HL-60 (cell line): ENCODE measurements at regions not wholly inside any gene's neighbourhood (a gene's known extent, or its start where the extent isn't known, plus 50 kb on each side); places are given as distances from the start of the nearest gene placed in this dataset.

ENCODE experiments used
- DNase-seq, 2 experiments: peaks; one replicate each; pipeline ENCODE4 v3.0.0-alpha.2; 2010 to 2020; ENCODE audit warnings: low read depth in 1 of 2, low spot score in 1 of 2
- H3K27ac ChIP-seq: fragments of 250-450 bp; sonication (Bioruptor Pico); replicated peaks from 2 replicates; pipeline ENCODE4 v1.5.1; 2020; ENCODE audit warnings: mild to moderate bottlenecking, moderate library complexity
- H3K27me3 ChIP-seq: fragments of 250-450 bp; sonication (Bioruptor Pico); 2 replicates; pipeline ENCODE4 v1.5.1; 2021; ENCODE audit warnings: mild to moderate bottlenecking, moderate library complexity; ENCODE audit not compliant: insufficient read depth, poor library complexity, severe bottlenecking
- H3K4me3 ChIP-seq: replicated peaks from 2 replicates; pipeline ENCODE4 v1.5.1; 2011; ENCODE audit warnings: mild to moderate bottlenecking, control low read depth, low read length; ENCODE audit not compliant: insufficient read depth
- CTCF ChIP-seq: IDR thresholded peaks from one replicate; pipeline ENCODE4 v1.5.1; 2011; ENCODE audit warnings: low read length, control low read depth, inconsistent platforms; ENCODE audit not compliant: insufficient read depth
- GABPA ChIP-seq: IDR thresholded peaks from 2 replicates; pipeline ENCODE4 v1.6.1; 2012; ENCODE audit warnings: low read depth
- POLR2AphosphoS5 ChIP-seq: IDR thresholded peaks from 2 replicates; pipeline ENCODE4 v1.6.1; 2012; ENCODE audit warnings: low read depth
- REST ChIP-seq: IDR thresholded peaks from 2 replicates; pipeline ENCODE4 v1.6.1; 2012; ENCODE audit warnings: low read depth; ENCODE audit not compliant: insufficient replicate concordance
- SPI1 ChIP-seq: IDR thresholded peaks from 2 replicates; pipeline ENCODE4 v1.6.1; 2012; ENCODE audit warnings: low read depth, mild to moderate bottlenecking, borderline replicate concordance

- TF ChIP-seq POLR2AphosphoS5 (no peak), SPI1 (no peak), CTCF (no peak), REST (no peak), GABPA (no peak)
- Histone ChIP-seq H3K27ac (no peak overlapping the region), H3K4me3 (no peak overlapping the region), H3K27me3 (no peaks in the 10 kb centered on the region)
- no peak for DNase-seq
Observed at GRCh38 chr4:104905546-104905945, 241.1 kb upstream of the TET2 start.

GRCh38 chr4:104906276-104906675, 240.4 kb upstream of the TET2 start:
- TF ChIP-seq REST = no peak
- TF ChIP-seq CTCF = no peak
- no peak for TF ChIP-seq POLR2AphosphoS5
- no peak for TF ChIP-seq GABPA
- TF ChIP-seq SPI1 = no peak
- Histone ChIP-seq H3K27ac (no peak overlapping the region), H3K27me3 (no peaks in the 10 kb centered on the region), H3K4me3 (no peak overlapping the region)
- DNase-seq = no peak

GRCh38 chr4:104907074-104907649, 239.5 kb upstream of the TET2 start:
- no peak for DNase-seq
- TF ChIP-seq REST (no peak), SPI1 (no peak), GABPA (no peak), POLR2AphosphoS5 (no peak), CTCF (no peak)
- no peak overlapping the region for H3K4me3 ChIP-seq
- no peaks in the 10 kb centered on the region for H3K27me3 ChIP-seq
- H3K27ac ChIP-seq = no peak overlapping the region
